ENCODE measurements at regions not wholly inside any gene's neighbourhood (a gene's known extent, or its start where the extent isn't known, plus 50 kb on each side); places are given as distances from the start of the nearest gene placed in this dataset.

GRCh38 chr1:115453666-115454065 is 115.6 kb upstream of the NGF start:
- TF ChIP-seq CTCF (IDR thresholded peaks at IDR 0.05) (no peak), POLR2AphosphoS5 (IDR thresholded peaks at IDR 0.05) (no peak), POLR2A (IDR thresholded peaks at IDR 0.05) (no peak), EP300 (IDR thresholded peaks at IDR 0.05) (no peak)
